GM19467 (cell line): ENCODE measurements at regions not wholly inside any gene's neighbourhood (a gene's known extent, or its start where the extent isn't known, plus 50 kb on each side); places are given as distances from the start of the nearest gene placed in this dataset.
"Not testable (repeated sequence)": the region's sequence is repeated elsewhere in the genome, so short reads cannot be mapped to it uniquely, and the experiment has no call there.

Experiments
- ATAC-seq: cut with Tn5 transposase; IDR thresholded peaks from one replicate; pipeline ENCODE4 v1.9.1; 2021; ENCODE audit warnings: mild to moderate bottlenecking, moderate library complexity; ENCODE audit not compliant: unreplicated experiment

GRCh38 chr4:106603471-106603870, 234.9 kb upstream of the GIMD1 start:
- ATAC-seq, result no peak

GRCh38 chr4:106602711-106603110, 234.1 kb upstream of the GIMD1 start:
- ATAC-seq, result no peak

- no peak for ATAC-seq
These were observed 232.9 kb upstream of the GIMD1 start for GRCh38 chr4:106601519-106601918.

- ATAC-seq, result no peak
These were observed 227.3 kb upstream of the GIMD1 start for GRCh38 chr4:106595906-106596305.

GRCh38 chr4:106594291-106594952, 225.8 kb upstream of the GIMD1 start:
- ATAC-seq, result no peak

- no peak for ATAC-seq
These were observed 220.3 kb upstream of the GIMD1 start for GRCh38 chr4:106588891-106589290.

- ATAC-seq, result no peak
These were observed 219.0 kb upstream of the GIMD1 start for GRCh38 chr4:106587558-106587957.

- ATAC-seq, result no peak
These were observed 217.4 kb upstream of the GIMD1 start for GRCh38 chr4:106585915-106586349.

- ATAC-seq, result no peak
These were observed 215.9 kb upstream of the GIMD1 start for GRCh38 chr4:106584337-106584989.

GRCh38 chr4:106583567-106583966, 215.0 kb upstream of the GIMD1 start:
- no peak for ATAC-seq

- ATAC-seq, result no peak
These were observed 214.5 kb upstream of the GIMD1 start for GRCh38 chr4:106583108-106583507.

GRCh38 chr4:106582103-106582502, 213.5 kb upstream of the GIMD1 start:
- ATAC-seq, result no peak

GRCh38 chr4:106579236-106579635, 210.7 kb upstream of the GIMD1 start:
- no peak for ATAC-seq

GRCh38 chr4:106569146-106570031, 200.8 kb upstream of the GIMD1 start:
- ATAC-seq, result no peak

GRCh38 chr4:106565727-106566126, 197.1 kb upstream of the GIMD1 start:
- ATAC-seq, result no peak

GRCh38 chr4:106563637-106564036, 195.1 kb upstream of the GIMD1 start:
- ATAC-seq, result not testable (repeated sequence)

- no peak for ATAC-seq
These were observed 183.1 kb upstream of the GIMD1 start for GRCh38 chr4:106551724-106552123.

- no peak for ATAC-seq
These were observed 180.0 kb upstream of the GIMD1 start for GRCh38 chr4:106548446-106549044.

- no peak for ATAC-seq
These were observed 177.8 kb upstream of the GIMD1 start for GRCh38 chr4:106546370-106546769.

- not testable (repeated sequence) for ATAC-seq
These were observed 174.0 kb upstream of the GIMD1 start for GRCh38 chr4:106542609-106543008.

- ATAC-seq, result no peak
These were observed 172.7 kb upstream of the GIMD1 start for GRCh38 chr4:106541253-106541652.
